AG04450 (cell line): ENCODE measurements at regions not wholly inside any gene's neighbourhood (a gene's known extent, or its start where the extent isn't known, plus 50 kb on each side); places are given as distances from the start of the nearest gene placed in this dataset.

Experiments
- CTCF ChIA-PET: fragments of 300-600, 350-600 bp; formaldehyde crosslinking; extraction: SDS; loops from one replicate; lab custom pipeline; 2022; ENCODE audit warnings: antibody characterized with exemption, inconsistent platforms; lab: Charles Lee
- POLR2A ChIA-PET: fragments of 350-600 bp; formaldehyde crosslinking; extraction: SDS; loops from one replicate; lab custom pipeline; 2021; ENCODE audit warnings: antibody characterized with exemption, inconsistent platforms; lab: Yijun Ruan, JAX
- DNase-seq: peaks from one replicate; pipeline ENCODE4 v3.0.0-alpha.2; 2011; ENCODE audit warnings: low read depth, low spot score
- H3K27ac ChIP-seq: one replicate; pipeline ENCODE4 v1.5.1; 2012; ENCODE audit warnings: low read depth, low read length, control low read depth
- H3K27me3 ChIP-seq: one replicate; pipeline ENCODE4 v1.6.0; 2012; ENCODE audit warnings: low read length; ENCODE audit not compliant: control insufficient read depth, insufficient read depth
- H3K4me3 ChIP-seq: 2 replicates; pipeline ENCODE4 v1.5.1; 2011; ENCODE audit warnings: mild to moderate bottlenecking, low read depth, low read length, control low read depth
- H3K9me3 ChIP-seq: 2 replicates; pipeline ENCODE4 v1.5.1; 2012; ENCODE audit warnings: low read length; ENCODE audit not compliant: control insufficient read depth, insufficient read depth
- TF ChIP-seq, protein P1 (sequence below): IDR thresholded peaks from 2 replicates; pipeline ENCODE4 v1.5.1; 2011; ENCODE audit warnings: low read depth, low read length, control low read depth, inconsistent platforms

DNA sequence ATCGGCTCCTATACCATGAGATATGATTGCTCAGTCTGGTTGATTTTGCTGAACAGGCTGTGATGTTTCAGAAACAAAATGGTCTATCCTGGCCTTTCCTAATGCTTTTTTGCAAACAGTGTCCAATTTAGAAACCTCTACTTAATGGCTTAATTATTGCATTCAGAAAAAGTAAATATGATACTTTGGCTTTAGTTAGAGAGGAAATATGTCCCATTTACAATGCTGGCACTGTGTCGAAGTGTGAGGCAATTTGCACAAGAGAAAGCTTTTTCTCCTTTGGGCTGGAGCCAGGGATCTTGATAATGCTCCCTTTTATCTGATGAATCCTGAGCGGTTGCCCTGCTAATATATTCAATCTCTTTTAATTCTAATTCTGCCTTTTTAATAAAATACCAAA is 418.9 kb downstream of the EPHA4 start:
- Histone ChIP-seq H3K27ac (no peak overlapping the region), H3K9me3 (no peaks in the 10 kb centered on the region), H3K27me3 (peaks cover 2% of the 10 kb centered on the region), H3K4me3 (no peak overlapping the region)
- no peak for DNase-seq
- ChIA-PET CTCF (no interaction called here), POLR2A (no interaction called here)
- TF ChIP-seq, protein P1, sequence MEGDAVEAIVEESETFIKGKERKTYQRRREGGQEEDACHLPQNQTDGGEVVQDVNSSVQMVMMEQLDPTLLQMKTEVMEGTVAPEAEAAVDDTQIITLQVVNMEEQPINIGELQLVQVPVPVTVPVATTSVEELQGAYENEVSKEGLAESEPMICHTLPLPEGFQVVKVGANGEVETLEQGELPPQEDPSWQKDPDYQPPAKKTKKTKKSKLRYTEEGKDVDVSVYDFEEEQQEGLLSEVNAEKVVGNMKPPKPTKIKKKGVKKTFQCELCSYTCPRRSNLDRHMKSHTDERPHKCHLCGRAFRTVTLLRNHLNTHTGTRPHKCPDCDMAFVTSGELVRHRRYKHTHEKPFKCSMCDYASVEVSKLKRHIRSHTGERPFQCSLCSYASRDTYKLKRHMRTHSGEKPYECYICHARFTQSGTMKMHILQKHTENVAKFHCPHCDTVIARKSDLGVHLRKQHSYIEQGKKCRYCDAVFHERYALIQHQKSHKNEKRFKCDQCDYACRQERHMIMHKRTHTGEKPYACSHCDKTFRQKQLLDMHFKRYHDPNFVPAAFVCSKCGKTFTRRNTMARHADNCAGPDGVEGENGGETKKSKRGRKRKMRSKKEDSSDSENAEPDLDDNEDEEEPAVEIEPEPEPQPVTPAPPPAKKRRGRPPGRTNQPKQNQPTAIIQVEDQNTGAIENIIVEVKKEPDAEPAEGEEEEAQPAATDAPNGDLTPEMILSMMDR = no peak

- Histone ChIP-seq H3K27me3 (peaks cover 2% of the 10 kb centered on the region), H3K9me3 (no peaks in the 10 kb centered on the region), H3K27ac (no peak overlapping the region), H3K4me3 (no peak overlapping the region)
- POLR2A ChIA-PET = no interaction called here
- no peak for DNase-seq
- CTCF ChIA-PET = no interaction called here
- TF ChIP-seq, protein P1 = no peak
These were observed 417.9 kb downstream of the EPHA4 start for GRCh38 chr2:221154176-221154575.

DNA sequence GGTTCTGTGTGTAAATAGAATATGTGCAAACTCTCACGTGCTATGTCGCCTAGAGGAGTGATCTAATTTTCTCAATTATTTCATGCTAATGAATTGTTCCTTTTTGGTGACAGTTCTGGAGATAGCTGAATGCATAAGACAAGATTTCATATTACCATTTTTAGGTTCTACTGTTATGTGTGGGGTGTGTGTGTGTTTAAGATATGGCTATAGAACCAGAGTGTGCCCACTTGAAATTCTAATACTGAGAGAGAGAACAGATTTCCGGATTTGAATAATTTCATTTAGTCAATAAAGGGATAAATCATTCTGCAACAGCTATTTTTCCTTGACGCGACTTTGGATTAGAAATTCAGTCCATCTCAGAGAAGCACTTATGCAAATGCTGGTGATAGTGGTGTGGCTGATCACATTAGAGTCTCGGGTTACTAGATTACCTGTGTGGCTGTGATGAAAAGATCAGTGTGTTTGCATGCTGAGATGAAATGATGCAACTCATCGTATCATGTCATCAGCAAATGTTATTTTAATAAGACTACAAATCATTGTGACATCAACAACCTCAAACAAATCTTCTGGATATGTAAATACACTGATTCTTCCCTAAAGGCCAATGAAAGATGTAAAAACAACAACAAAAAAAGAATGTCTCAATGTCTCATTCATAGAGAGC is 415.9 kb downstream of the EPHA4 start:
- ChIA-PET CTCF (interaction anchor here (0.7 kb wide), 1 partner anchor 262 kb away, joined by 4 read pairs; no protein-coding TSS in a partner anchor), POLR2A (no interaction called here)
- DNase-seq = no peak
- Histone ChIP-seq H3K27ac (no peak overlapping the region), H3K27me3 (peaks cover 2% of the 10 kb centered on the region), H3K4me3 (no peak overlapping the region), H3K9me3 (no peaks in the 10 kb centered on the region)
- TF ChIP-seq, protein P1 = no peak

DNA sequence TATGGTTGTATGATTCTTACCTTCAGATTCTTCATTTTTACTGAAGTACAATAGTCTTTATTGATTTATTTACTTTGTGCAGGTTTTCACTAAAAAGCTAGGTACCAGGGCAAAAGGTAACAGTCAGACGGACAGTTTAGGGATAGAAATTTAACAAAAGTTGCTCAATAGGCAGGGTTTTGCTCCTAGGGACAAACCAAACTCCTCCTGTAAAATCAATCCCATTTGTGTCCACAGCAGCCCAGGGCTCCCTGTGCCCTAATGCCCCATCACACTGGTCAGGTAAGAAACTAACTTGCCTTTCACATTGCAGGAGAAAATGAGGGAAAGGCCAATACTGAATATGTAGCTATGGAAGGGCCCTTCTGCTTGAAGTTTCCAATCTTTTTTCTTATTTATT is 410.9 kb downstream of the EPHA4 start:
- ChIA-PET CTCF (interaction anchor here (0.7 kb wide), 1 partner anchor 650 kb away, joined by 3 read pairs; no protein-coding TSS in a partner anchor), POLR2A (no interaction called here)
- Histone ChIP-seq H3K4me3 (no peak overlapping the region), H3K9me3 (no peaks in the 10 kb centered on the region), H3K27me3 (no peaks in the 10 kb centered on the region), H3K27ac (no peak overlapping the region)
- TF ChIP-seq, protein P1 = no peak
- no peak for DNase-seq

DNA sequence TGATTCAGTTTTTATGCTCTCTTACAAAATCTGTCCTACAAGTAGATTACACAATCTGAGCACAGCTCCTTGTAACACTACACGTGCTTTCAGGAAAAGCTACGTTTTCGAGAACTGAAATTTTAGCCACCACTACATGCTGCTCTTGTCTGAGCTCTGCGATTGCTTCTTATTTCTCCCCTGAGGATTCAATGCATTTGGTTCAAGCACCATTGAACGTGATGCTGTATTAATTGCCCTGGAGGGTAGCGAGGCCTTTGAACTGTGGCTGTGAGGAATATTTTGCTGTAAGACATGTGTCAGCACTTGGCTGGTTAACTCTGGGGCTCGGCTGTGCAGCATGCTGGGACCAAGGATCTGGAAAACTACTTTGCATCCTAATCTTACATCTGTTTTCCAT is 405.8 kb downstream of the EPHA4 start:
- ChIA-PET POLR2A (no interaction called here), CTCF (interaction anchor here (0.5 kb wide), 1 partner anchor 805 kb away, joined by 7 read pairs; no protein-coding TSS in a partner anchor)
- no peak for DNase-seq
- Histone ChIP-seq H3K4me3 (no peak overlapping the region), H3K9me3 (no peaks in the 10 kb centered on the region), H3K27me3 (no peaks in the 10 kb centered on the region), H3K27ac (no peak overlapping the region)
- TF ChIP-seq, protein P1 = no peak
